ENCODE measurements at regions not wholly inside any gene's neighbourhood (a gene's known extent, or its start where the extent isn't known, plus 50 kb on each side); places are given as distances from the start of the nearest gene placed in this dataset.

- no peak for TF ChIP-seq PKNOX1 (IDR thresholded peaks at IDR 0.05)
- no peak for TF ChIP-seq SUZ12 (IDR thresholded peaks at IDR 0.05)
- TF ChIP-seq FOXM1 (IDR thresholded peaks at IDR 0.05; ENCODE audit: borderline replicate concordance): no peak
Measured at GRCh38 chr7:46653848-46654247, 732.8 kb upstream of the IGFBP3 start.

Measured in HEK293T (cell line).